ENCODE measurements at regions not wholly inside any gene's neighbourhood (a gene's known extent, or its start where the extent isn't known, plus 50 kb on each side); places are given as distances from the start of the nearest gene placed in this dataset.

DNA sequence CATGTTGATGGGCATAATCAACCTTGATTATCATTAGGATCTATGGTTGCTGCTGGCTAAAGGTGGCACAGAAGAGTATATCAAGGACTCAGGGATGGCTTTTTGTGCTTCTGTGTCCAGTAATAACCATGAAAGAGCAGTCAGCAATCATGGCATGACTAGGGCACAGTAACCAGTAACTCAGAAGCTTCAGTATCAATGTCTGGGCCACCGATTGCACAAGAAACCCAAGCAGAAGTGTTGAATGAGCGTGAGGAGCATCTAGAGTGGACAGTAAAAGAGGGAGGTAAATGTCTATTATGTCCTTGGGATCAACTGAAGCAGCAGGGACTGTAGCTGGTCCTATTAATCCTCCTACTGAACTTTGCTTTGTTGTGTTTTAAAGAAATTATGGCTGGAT, 81.5 kb upstream of the F13A1 start:
- TF ChIP-seq, protein P1, sequence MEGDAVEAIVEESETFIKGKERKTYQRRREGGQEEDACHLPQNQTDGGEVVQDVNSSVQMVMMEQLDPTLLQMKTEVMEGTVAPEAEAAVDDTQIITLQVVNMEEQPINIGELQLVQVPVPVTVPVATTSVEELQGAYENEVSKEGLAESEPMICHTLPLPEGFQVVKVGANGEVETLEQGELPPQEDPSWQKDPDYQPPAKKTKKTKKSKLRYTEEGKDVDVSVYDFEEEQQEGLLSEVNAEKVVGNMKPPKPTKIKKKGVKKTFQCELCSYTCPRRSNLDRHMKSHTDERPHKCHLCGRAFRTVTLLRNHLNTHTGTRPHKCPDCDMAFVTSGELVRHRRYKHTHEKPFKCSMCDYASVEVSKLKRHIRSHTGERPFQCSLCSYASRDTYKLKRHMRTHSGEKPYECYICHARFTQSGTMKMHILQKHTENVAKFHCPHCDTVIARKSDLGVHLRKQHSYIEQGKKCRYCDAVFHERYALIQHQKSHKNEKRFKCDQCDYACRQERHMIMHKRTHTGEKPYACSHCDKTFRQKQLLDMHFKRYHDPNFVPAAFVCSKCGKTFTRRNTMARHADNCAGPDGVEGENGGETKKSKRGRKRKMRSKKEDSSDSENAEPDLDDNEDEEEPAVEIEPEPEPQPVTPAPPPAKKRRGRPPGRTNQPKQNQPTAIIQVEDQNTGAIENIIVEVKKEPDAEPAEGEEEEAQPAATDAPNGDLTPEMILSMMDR (IDR thresholded peaks at IDR 0.05; ENCODE audit: low read depth, low read length): no peak
- TF ChIP-seq EZH2phosphoT487 (IDR thresholded peaks at IDR 0.05; ENCODE audit: low read depth): no peak
